GM23338 (cell line): ENCODE measurements at regions not wholly inside any gene's neighbourhood (a gene's known extent, or its start where the extent isn't known, plus 50 kb on each side); places are given as distances from the start of the nearest gene placed in this dataset.

Experiments
- ATAC-seq: fragments of 200-7000 bp; cut with Tn5 transposase; 3 replicates; pipeline ENCODE4 v1.9.1; 2020
- DNase-seq: peaks from one replicate; pipeline ENCODE4 v3.0.0-alpha.2; 2015; ENCODE audit warnings: low spot score
- H2AFZ ChIP-seq: fragments of 200-600 bp; sonication (generic); 2 replicates; pipeline ENCODE4 v1.8.0; 2016; ENCODE audit warnings: antibody characterized with exemption, mild to moderate bottlenecking, moderate library complexity
- H3F3A ChIP-seq: fragments of 200-600 bp; sonication (generic); replicated peaks from 2 replicates; pipeline ENCODE4 v1.8.0; 2017; ENCODE audit warnings: antibody characterized with exemption, mixed run types, low read depth
- H3K27ac ChIP-seq: fragments of 200-600 bp; sonication (generic); 2 replicates; pipeline ENCODE4 v1.6.1; 2016; ENCODE audit warnings: low read depth
- H3K27me3 ChIP-seq: fragments of 200-600 bp; sonication (generic); 2 replicates; pipeline ENCODE4 v1.8.0; 2016; ENCODE audit warnings: mild to moderate bottlenecking, mixed run types, moderate library complexity; ENCODE audit not compliant: insufficient read depth
- H3K36me3 ChIP-seq: fragments of 200-600 bp; sonication (generic); 2 replicates; pipeline ENCODE4 v1.8.0; 2016; ENCODE audit warnings: mild to moderate bottlenecking; ENCODE audit not compliant: insufficient read depth
- H3K4me1 ChIP-seq: fragments of 200-600 bp; sonication (generic); 2 replicates; pipeline ENCODE4 v1.8.0; 2016; ENCODE audit warnings: mild to moderate bottlenecking, moderate library complexity; ENCODE audit not compliant: insufficient read depth
- H3K4me2 ChIP-seq: fragments of 200-600 bp; sonication (generic); 2 replicates; pipeline ENCODE4 v1.7.1; 2017; ENCODE audit warnings: mixed run types
- H3K4me3 ChIP-seq: fragments of 200-600 bp; sonication (generic); 2 replicates; pipeline ENCODE4 v1.6.1; 2016; ENCODE audit warnings: mixed run types
- H3K79me2 ChIP-seq: fragments of 200-600 bp; sonication (generic); replicated peaks from 2 replicates; pipeline ENCODE4 v1.8.0; 2017; ENCODE audit warnings: mild to moderate bottlenecking; ENCODE audit not compliant: insufficient read depth
- H3K9me2 ChIP-seq: fragments of 200-600 bp; sonication (generic); 2 replicates; pipeline ENCODE4 v1.8.0; 2017; ENCODE audit not compliant: insufficient read depth
- H4K20me1 ChIP-seq: fragments of 200-600 bp; sonication (generic); replicated peaks from 2 replicates; pipeline ENCODE4 v1.8.0; 2017; ENCODE audit warnings: mild to moderate bottlenecking; ENCODE audit not compliant: insufficient read depth
- H3K27ac Mint-ChIP-seq: 2 replicates; pipeline ENCODE4 v1.8.0; 2020; ENCODE audit warnings: inconsistent platforms, mild to moderate bottlenecking, moderate library complexity, mixed read lengths
- H3K27me3 Mint-ChIP-seq: 3 replicates; pipeline ENCODE4 v1.8.0; 2022; ENCODE audit warnings: low read depth, mild to moderate bottlenecking, moderate library complexity, mixed read lengths, inconsistent platforms; ENCODE audit not compliant: insufficient read depth, poor library complexity
- H3K36me3 Mint-ChIP-seq: 3 replicates; pipeline ENCODE4 v1.8.0; 2021; ENCODE audit warnings: low read depth, mild to moderate bottlenecking, inconsistent platforms, moderate library complexity, mixed read lengths
- H3K4me1 Mint-ChIP-seq: 3 replicates; pipeline ENCODE4 v1.8.0; 2020; ENCODE audit warnings: mild to moderate bottlenecking, inconsistent platforms, mixed read lengths
- H3K4me3 Mint-ChIP-seq: 3 replicates; pipeline ENCODE4 v1.8.0; 2021; ENCODE audit warnings: moderate library complexity, mild to moderate bottlenecking, inconsistent platforms, mixed read lengths
- H3K9me3 Mint-ChIP-seq: 3 replicates; pipeline ENCODE4 v1.8.0; 2020; ENCODE audit warnings: moderate library complexity, mild to moderate bottlenecking, inconsistent platforms, mixed read lengths
- CREB1 ChIP-seq: fragments of 250-450 bp; sonication (Bioruptor Pico); IDR thresholded peaks from 2 replicates; pipeline ENCODE4 v1.5.0; 2020; ENCODE audit warnings: low read depth, mild to moderate bottlenecking, moderate library complexity
- CTCF ChIP-seq, 2 experiments: fragments of 200-600 bp in 1 of 2; sonication (generic) in 1 of 2; conservative IDR thresholded peaks; 2 replicates each; pipeline versions ENCODE4 v1.5.1 to v1.6.1; 2016 to 2017; ENCODE audit warnings: antibody characterized with exemption in 2 of 2, low read depth in 2 of 2, mild to moderate bottlenecking in 2 of 2, moderate library complexity in 1 of 2
- EZH2 ChIP-seq: fragments of 200-600 bp; sonication (generic); IDR thresholded peaks from one replicate; pipeline ENCODE4 v1.8.0; 2017; ENCODE audit warnings: antibody characterized with exemption, mild to moderate bottlenecking, low read depth; ENCODE audit not compliant: unreplicated experiment
- NANOG ChIP-seq: IDR thresholded peaks from 2 replicates; pipeline ENCODE4 v1.6.1; 2016; ENCODE audit warnings: antibody characterized with exemption, borderline replicate concordance
- ZNF331 ChIP-seq: fragments of 250-450 bp; sonication (Bioruptor Pico); IDR thresholded peaks from 2 replicates; pipeline ENCODE4 v1.5.0; 2020; ENCODE audit warnings: low read depth, mild to moderate bottlenecking, moderate library complexity
- TF ChIP-seq, protein P1 (sequence below): IDR thresholded peaks from 2 replicates; pipeline ENCODE4 v1.6.1; 2016; ENCODE audit warnings: antibody characterized with exemption

DNA sequence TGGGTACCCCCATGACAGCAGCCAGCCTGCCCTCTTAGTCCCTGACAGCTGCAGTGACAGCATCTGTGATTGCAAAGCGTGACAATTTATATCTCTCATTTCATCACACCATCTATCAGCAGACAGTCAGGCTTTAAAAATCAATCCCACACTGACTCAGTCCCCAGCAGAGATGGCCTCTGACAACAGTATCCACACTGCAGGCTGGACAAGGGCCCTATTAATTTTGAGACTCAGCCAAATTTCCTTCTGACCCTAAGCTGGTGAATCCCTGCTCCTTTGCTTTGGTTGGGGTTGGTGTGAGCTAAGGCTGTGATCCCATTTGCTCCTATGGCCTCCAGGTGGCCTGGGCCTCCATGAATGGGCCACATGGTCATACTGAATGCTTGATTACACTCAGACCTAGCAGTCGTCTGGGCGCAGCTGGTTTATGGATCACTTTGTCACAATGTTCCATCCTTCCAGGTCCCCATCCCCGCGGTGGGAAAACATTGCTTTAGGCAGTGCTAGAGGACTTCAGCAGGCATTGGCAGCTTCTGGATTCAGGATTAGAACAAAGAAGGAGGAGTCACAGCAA is 68.2 kb upstream of the B3GAT1 start:
- ATAC-seq = no peak
- no peaks in the 10 kb centered on the region for H3K36me3 Mint-ChIP-seq
- H3K9me3 Mint-ChIP-seq = no peaks in the 10 kb centered on the region
- Histone ChIP-seq H3K4me2 (no peak overlapping the region), H3K36me3 (no peaks in the 10 kb centered on the region), H3K79me2 (no peaks in the 10 kb centered on the region), H3K4me1 (peaks cover 20% of the 10 kb centered on the region), H3K27me3 (no peaks in the 10 kb centered on the region), H3K9me2 (no peaks in the 10 kb centered on the region), H3F3A (no peaks in the 10 kb centered on the region), H3K4me3 (no peak overlapping the region), H3K27ac (no peak overlapping the region), H4K20me1 (no peaks in the 10 kb centered on the region), H2AFZ (no peak overlapping the region)
- TF ChIP-seq CREB1 (no peak), EZH2 (no peak), NANOG (no peak)
- TF ChIP-seq, protein P1, sequence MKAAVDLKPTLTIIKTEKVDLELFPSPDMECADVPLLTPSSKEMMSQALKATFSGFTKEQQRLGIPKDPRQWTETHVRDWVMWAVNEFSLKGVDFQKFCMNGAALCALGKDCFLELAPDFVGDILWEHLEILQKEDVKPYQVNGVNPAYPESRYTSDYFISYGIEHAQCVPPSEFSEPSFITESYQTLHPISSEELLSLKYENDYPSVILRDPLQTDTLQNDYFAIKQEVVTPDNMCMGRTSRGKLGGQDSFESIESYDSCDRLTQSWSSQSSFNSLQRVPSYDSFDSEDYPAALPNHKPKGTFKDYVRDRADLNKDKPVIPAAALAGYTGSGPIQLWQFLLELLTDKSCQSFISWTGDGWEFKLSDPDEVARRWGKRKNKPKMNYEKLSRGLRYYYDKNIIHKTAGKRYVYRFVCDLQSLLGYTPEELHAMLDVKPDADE = no peak
- H3K4me3 Mint-ChIP-seq = no peak overlapping the region
- no peak overlapping the region for H3K27ac Mint-ChIP-seq
- peaks cover 34% of the 10 kb centered on the region for H3K4me1 Mint-ChIP-seq
- peaks cover 11% of the 10 kb centered on the region for H3K27me3 Mint-ChIP-seq
- DNase-seq = no peak

DNA sequence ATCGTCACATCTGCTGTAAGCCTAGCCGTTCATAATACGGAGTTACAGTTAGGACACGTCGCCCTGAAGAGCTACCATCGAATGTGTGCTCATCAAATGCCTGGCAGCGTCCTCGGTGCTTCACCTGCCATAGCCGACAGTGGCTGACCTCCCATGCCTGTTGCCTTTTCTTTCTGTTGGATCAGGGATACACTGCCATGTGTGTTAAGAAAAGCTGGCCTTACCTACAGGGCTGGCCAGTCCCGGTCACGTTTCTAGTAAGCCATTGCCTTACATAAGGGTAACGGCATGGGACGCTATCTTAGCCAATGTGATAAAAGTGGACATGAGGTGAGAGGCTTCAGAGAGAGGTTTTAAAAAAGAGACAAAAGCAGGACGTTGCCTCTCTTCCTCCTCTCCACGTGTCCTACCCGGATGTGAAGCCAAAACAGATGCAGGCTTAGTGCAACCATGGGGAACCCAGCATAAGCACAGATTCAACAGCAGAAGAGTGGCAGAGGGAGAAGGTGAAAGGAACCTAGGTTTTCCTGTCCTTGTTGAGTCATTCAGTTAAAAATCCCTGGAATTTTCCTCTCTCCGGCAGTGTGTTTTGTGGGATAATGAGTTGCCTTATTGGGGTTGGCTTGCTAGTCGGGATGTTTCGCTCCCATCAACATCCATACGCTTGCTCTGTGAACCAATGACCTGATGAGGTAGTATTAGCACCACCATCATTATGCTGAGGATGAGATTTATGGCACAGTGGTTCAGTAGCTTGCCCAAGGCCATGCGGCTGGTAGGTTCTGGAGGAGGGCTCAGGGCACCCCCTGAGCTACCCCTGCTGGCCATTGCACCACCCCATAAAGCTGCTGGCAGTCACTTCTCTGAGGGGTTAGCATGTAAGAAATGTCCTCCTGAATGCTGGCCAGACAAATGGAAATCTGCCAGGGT is 67.4 kb upstream of the B3GAT1 start:
- Mint-ChIP-seq H3K27me3 (peaks cover 11% of the 10 kb centered on the region), H3K4me1 (peaks cover 34% of the 10 kb centered on the region), H3K36me3 (no peaks in the 10 kb centered on the region), H3K27ac (no peak overlapping the region), H3K9me3 (no peaks in the 10 kb centered on the region; the same call in 2 of the 3 replicates), H3K4me3 (no peak overlapping the region)
- no peak for DNase-seq
- Histone ChIP-seq H3K4me2 (no peak overlapping the region), H3K4me3 (no peak overlapping the region), H3K36me3 (no peaks in the 10 kb centered on the region), H2AFZ (no peak overlapping the region), H3K27me3 (no peaks in the 10 kb centered on the region), H4K20me1 (no peaks in the 10 kb centered on the region), H3K27ac (no peak overlapping the region), H3F3A (no peaks in the 10 kb centered on the region), H3K9me2 (no peaks in the 10 kb centered on the region), H3K4me1 (peaks cover 20% of the 10 kb centered on the region), H3K79me2 (no peaks in the 10 kb centered on the region)
- TF ChIP-seq CTCF (conservative IDR thresholded peaks at IDR 0.05; ENCODE audit: low read depth in 2 of 2) = no peak
- no peak for TF ChIP-seq ZNF331 (CRISPR knock-in tag)
- no peak for ATAC-seq
